Hypothalamus (tissue), 51 donors: ENCODE measurements at regions not wholly inside any gene's neighbourhood (a gene's known extent, or its start where the extent isn't known, plus 50 kb on each side); places are given as distances from the start of the nearest gene placed in this dataset.
A peak's percentile ranks its signal among the peaks of the same experiment; 100 is the strongest.

Experiments
- DNase-seq, 51 donors: peaks; one replicate each; lab custom pipeline; 2025; lab: John Stamatoyannopoulos, UW

DNA sequence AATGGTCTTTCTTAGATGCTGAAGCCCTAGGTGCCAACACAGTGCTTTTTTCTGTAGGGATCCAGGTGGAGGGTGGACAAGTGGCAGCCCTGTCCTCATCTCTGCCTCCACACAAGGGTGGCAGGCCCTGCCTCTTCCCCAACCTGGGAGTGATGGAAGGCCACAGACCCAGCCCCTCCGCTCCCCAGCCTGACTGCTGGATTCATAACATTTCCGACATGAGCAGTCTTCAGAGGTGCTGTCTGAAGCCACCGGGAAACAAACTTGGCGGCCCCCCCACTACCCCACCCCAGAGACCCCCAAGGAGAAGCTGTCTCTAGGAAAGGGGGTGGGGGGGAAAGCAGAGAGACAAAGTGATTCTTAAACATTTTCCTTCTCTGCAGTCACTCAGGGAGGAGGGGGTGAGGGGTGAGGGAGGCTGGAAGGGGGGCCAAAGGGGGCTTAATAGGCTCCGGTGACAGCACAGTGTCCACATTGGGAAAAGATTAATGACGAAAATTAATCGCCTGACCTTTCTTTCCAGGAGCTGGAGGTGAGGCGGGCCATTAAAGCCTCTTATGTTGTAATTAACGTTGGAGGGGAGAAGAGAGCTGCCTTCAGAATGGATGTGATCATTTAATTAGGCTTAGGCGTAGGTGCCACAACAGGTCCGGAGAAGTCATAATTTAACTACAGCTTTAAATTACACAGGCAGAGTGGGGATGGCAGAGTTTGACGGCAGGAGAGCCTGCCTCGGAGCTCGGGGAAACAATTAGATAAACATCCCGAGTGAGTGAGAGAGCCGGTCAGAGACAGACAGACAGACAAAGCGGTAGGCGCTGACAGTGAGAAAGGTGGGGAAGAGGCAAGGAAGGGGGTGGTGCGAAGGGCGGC lies 76.8 kb upstream of the FOXP4 start:
- DNase-seq = no peak

DNA sequence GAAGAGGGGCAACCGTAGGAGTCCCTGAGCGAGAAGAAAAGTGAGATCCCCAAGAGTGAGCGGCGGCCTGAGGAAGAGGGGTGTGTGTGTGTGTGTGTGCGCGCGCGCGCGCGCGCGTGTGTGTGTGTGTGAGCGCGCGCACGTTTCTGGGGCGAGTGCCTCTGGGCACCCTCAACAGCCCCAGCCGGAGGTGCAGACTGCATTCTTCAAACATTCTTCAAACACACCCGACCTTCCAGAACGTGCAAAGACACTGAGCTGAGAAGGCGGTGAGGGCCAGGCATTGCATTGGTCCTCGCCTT lies 76.2 kb upstream of the FOXP4 start:
- DNase-seq = no peak

DNA sequence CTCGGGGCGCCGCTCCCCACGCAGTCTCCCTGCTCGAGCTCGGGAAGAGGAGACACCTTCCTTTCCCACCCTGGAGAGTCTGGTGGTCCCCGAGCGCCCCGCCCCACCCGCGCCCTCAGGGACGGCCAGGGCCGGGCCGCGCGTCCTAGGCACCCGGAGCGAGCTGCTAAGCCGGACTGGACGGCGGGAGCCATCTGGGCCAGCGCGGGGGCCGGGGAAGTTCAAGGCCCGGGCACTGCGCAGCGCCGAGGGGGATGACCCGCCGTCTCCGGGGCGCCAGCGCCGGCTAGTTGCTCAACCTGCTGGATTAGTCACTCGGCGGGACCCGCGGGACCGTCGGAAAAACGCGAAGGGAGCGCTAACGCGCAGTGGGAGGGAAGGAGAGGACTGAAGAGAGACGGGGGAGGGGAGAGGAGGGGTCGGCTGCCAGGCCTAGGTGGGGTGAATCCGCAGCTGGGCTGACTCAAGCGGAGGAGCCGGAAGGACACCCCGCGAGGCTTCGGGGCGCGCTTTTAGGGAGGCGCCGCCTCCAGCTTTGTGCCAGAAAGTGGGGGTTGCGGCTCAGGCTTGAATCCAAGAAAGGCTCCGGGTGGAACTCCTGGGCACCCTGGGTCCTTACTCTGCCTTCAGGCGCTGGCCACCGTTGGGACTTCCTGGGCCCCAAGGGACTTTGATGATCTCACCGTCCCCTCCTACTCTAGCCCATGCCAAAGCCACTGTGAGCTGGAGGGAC lies 75.7 kb upstream of the FOXP4 start:
- DNase-seq = no peak

DNA sequence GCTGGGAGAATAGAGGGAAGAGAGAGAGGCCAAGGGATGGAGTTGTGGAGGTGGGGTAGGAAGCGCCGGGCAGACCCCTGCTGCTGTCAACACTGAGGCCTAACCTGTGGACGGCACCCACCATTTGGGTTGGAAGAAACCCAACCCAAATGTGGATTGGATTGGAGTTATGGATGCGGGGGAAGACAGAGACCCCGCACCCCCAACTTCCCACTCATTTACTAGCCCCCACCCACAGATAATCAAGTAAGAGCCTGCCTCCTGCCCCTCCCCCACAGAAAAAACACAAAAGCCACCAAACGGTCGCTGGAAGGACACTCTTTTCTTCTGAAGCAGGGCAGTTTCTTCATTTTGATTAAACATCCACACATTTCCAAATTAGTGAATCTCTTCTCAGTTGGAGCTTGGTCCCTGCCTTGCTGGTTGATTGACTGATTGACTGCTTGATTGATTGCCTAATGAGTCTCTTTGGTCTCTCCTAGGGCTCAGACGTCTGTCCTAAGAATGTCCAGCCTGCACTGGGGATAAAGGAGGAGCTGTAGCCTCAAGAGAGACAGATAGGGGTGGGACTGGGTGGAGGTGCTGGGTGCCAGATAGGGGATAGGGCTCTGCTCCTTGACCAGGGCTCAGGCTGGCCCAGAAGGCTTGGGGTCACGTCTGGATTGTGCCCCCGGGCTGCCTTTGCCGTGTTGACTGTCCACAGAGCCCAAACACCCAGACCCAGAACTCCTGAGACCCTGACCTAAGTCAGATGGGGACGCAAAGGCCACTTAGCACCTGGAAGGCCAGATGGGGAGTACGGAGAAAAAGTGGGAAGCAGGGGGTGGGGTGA lies 74.9 kb upstream of the FOXP4 start:
- no peak for DNase-seq

DNA sequence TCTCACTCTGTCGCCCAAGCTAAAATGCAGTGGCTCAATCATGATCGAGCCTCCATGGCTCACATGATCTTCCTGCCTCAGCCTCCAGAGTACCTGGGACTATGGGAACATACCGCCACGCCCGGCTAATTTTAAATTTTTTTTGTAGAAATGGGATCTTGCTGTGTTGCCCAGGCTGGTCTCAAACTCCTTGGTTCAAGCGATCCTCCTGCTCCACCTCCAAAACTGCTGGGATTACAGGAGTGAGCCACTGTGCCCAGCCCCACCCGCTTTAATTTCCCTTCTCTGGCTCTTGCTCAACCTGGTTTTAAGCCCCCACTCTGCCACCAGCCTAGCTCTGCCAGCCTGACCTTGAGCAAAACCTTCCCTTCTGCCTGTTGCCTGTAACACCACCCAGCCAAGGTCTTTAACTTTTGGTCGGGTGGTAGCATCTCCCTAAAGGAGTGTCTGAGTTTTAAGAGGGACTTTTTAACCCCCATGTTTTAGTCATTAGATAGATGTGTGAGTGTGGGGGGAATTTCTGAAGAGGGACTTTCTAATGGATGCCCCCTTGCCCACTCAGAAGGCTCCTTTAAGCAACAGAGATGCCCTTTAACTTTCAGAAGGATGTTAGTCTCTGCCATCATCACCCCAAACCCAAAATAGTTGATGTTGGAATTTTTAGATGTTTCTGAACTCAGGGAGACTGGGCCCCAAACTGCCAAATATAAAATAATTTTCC lies 71.8 kb upstream of the FOXP4 start:
- no peak for DNase-seq

DNA sequence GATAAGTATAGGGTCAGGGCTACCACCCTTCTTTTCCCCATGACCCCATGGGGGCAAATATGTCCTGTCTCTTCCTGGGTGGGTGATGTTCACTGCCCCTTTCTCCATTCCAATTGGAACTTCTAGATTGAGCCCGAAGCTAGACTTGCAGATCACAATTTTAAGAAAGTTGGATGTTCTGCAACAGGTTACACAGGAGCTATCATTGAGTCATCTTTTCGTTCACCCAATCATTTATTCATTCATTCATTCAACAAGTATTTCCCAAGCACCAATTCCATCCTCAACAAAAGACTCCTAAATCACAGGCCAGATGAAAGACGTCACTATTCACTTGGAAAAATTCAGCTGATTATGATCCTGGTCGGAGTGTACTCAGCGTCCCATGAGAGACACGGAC lies 71.0 kb upstream of the FOXP4 start:
- DNase-seq = no peak

DNA sequence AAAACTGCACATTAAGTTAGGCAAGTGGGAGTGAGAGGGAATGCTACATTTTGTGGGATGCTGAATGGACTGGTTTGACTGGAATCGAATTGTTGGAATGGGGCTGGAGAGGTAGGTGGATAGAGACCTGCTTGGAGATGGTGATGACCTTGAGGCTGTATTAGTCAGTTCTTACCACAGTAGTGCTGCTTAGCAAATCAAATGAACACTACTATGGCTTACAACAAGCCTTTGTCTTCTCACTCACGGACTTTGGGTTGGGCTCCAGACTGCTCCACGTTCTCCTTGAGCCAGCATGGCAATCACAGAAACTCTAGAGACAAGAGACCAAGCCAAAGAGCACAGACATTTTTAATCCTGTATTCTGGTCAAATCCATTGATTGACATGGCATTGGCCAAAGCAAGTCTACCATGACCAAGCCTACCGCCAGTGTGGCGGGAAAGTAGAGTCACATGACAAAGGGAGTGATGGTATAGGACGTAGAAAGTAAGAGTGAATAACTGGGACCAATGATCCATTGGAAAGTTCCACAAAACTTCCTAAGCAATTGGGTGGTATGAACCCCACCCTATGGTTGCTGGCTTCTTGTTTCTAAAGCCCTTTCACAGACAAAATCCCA lies 70.3 kb upstream of the FOXP4 start:
- no peak for DNase-seq

DNA sequence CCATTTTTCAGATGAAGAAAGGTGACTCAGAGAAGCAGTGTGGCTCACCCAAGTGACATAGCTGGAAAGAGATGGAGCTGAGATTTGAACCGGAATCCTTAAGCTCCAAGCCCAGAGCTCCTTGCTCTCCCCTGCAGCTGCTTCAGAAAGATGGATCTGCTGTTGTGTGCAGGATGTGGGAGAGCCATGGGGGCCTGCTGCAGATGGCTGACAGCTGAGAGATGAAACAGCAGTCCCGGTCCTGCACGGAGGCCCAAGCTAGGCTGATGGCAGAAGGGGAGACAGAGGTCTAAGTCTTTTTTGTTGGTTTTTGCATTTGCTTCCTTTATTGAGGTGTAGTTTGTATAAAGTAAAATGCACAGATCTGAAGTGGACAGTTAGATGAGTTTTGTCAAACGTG lies 69.8 kb upstream of the FOXP4 start:
- DNase-seq = no peak

DNA sequence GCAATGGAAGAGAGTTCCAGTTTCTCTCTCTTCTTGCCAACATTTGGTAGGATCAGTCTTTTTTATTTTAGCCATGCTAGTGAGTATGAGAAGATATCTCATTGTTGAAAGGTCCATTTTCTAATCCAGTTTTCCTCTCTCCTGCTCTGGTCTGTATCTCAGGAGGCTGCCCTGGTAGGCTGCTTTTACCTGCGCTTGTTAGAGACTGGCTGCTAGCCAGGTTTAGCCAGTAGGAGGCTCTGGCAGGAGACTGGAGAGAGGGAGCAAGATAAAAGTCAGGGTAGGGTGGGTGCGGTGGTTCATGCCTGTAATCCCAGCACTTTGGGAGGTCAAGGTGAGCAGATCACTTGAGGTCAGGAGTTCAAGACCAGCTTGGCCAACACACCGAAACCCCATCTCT lies 68.6 kb upstream of the FOXP4 start:
- DNase-seq = no peak

DNA sequence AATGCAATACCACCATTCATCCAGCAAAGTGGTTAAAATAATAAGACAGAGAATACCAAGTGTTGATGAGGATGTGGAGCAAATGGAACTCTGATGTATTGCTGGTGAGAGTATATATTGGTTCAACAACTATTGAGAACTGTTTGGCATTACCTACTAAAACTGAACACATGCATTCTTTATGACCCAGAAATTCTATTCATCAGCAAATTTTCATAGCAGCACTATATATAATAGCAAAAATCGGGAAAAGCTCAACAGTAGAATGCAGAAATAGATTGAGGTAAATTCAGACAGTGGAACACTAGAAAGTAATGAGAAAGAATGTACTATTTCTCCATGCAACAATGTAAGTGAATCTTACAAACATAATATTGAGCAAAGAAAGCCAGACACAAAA lies 62.2 kb upstream of the FOXP4 start:
- DNase-seq = no peak

DNA sequence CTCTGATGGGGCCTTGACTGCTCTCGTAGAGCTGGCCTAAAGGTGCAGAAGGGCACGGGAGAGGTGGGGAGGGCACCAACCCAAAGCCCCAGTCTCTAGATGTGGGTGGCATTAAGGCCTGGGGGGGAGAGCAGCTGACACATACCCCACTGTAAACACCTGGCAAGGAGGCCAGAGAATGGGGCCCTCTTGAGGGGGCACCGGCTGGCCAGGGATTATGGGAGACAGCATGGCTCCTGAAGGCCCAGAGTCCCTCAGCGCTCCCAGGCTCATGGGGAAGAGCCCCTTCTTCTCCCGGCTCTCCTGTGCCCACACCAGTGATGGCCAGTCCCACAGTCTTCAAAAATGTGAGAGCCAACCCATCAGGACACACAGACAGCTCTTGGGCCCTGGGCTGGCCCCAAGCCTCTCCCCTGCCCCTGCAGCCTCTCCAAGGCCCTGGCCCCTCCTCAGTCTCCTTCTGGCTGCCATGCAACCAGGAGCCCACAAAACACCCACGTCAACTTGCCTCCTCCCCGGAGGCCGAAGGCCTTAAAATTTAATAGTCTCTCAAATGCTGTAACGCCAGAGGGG lies 58.2 kb upstream of the FOXP4 start:
- DNase-seq = no peak

DNA sequence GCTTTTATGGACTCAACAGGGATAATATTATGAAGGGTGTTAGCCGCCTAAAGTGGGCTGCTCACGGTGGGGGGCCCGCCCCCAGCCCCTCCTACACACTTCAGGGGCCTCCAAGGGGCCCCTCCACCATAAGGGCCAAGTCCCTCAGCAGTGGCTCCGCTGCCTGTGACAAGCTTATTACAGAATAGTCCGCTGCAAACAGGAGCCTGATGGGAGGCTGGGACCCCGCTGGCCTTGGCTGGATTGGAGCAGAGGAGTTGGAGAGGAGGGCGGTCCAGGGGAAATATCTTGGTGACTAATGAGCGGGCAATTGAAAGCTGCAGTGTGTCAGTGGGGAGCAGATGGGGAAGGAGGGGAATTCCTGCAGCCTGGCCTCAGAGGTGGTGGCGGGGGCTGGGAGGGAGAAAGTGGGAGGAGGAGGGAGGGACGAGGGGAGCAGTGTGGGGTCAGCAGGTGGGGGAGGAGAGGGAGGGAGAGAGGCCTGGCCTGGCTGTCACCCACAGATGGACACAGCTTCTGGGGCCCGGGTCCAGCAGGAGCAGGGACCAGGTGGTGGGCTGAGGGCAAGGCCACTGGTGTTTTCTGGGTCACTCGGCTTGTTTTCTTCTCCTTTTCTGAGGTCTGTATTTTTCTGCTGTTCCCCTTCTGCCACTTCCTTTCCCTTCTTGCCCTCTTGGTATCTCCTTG lies 57.6 kb upstream of the FOXP4 start:
- peak in 1 of 51 donors; percentile 4 for DNase-seq

DNA sequence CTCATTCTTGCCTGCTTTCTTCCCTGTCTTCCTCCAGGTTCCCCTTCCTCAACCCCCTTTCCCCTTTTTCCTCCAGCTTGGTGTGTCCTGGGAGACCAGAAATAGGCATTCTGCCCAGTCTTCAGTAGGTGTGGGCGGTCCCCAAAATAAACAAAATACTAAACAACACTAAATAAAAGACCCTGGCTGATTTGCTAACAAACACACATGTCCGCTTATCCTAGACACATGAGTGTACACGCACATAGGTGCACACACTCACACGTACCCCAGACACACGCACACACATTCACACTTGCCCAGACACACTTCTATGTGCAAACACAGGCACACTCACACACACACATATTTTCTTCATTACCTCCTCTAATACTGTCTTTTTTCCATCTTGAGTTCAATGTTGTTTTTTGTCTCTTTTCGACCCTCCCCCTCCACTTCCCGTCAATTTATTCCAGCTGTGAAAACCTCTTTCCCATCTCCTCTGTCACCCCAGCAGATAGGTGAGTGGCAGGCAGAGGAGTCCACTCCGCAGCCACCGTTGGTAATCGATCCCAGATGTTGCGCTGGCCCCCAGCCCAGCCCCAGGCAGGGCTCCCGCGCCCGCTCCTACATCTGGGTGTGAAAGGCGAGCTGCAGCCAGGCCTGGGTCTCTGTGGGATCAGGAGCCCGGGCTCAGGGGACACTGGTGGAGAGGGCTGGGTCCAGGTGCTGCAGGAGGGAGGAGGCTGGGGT lies 56.9 kb upstream of the FOXP4 start:
- no peak for DNase-seq

DNA sequence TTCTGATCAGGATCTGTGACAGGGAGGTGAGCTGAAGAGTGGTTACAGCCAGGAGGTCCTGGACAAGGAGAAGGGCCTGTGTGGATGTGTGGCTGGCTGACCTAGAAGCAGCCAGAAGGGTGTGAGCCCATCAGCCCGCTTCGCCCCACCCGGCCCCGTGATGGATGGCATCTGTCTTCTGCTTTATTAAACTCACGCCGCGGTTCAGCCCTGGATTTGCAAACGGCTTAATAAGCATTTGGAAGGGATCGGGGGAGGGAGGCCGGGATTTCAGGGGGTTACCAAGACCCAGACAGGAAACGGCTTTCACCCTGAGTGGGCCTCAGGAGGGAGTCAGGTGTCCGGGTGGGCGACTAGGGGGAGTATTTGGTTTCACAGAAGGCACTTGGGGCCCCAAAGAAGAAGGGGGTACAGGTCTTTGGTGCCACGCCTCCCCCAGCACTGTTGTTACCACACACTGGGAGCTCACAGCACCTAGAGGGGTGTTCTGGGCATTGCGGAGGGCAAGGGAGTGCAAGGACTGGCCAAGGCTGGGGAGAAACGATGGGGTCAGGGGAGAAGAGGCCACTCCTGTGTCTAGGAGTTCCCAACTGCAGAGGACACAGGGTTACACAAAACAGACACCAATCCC lies 53.8 kb upstream of the FOXP4 start:
- DNase-seq = no peak

DNA sequence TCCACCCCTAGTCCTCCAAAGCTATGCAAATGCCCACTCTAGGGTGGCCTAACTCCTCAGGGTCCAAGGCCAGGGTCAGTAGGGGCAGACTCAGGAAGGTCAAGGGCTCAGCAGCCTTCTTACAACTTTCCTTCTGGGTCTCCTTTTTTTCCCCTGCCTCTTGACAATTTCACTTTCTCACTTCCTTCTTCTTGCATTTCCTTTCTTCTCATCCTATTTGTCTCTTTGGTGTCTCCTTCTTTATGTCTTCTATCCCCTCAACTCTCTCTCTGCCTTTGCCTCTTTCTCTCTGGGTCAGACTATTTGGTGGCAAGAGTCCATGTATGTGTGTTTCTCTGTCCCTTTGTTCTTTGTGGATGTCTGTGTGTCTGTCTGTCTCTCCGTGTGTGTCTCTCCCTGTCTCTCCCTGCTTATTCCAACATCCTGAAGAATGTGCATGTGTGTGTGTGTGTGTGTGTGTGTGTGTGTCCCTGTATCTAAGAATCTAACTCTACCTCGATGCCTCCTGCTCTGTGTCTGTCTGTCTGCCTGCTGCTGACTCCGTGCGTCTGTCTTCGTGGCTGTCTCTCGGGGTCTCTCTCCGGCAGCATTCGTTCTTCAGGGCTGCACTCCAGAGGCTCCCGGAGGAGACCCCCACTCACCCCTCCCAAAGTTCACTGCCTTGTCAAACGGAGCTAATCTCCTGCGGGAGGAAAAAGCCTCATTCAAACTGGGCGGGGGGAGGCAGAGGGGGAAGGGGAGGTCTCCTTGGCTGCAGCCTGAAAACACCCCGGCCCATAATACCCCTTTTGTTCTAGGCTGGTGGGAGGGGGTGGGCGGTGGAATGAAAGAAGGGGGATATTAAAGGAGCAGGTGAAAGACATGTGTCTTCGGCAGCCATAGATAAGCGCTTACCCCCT lies 51.7 kb upstream of the FOXP4 start:
- DNase-seq = peak in 1 of 51 donors; percentile 2
